Breast epithelium (tissue), 4 donors: ENCODE measurements at regions not wholly inside any gene's neighbourhood (a gene's known extent, or its start where the extent isn't known, plus 50 kb on each side); places are given as distances from the start of the nearest gene placed in this dataset.

Source experiments
- DNase-seq, 2 donors: peaks; one replicate each; pipeline ENCODE4 v3.0.0-alpha.2; 2019; ENCODE audit warnings: low spot score in 2 of 2
- H3K27ac ChIP-seq, 2 donors: fragments of 200-600 bp; sonication (generic) in 1 of 2; one replicate each; pipeline ENCODE4 v1.5.1; 2016 to 2019; ENCODE audit warnings: mild to moderate bottlenecking in 1 of 2
- H3K27me3 ChIP-seq, 2 donors: fragments of 200-600 bp; sonication (generic) in 1 of 2; one replicate each; pipeline versions ENCODE4 v1.5.1 to v1.6.0; 2017 to 2019; ENCODE audit warnings: control low read depth in 1 of 2, mild to moderate bottlenecking in 1 of 2
- H3K36me3 ChIP-seq: fragments of 200-600 bp; one replicate; pipeline ENCODE4 v1.5.1; 2019
- H3K4me1 ChIP-seq, 2 donors: fragments of 200-600 bp; sonication (generic); one replicate each; pipeline ENCODE4 v1.5.1; 2016 to 2019; ENCODE audit warnings: control low read depth in 1 of 2
- H3K4me3 ChIP-seq, 3 donors: fragments of 200-600 bp; sonication (generic); 1 replicate in 2 of 3; 2 replicates in 1 of 3; pipeline ENCODE4 v1.5.1; 2016 to 2019; ENCODE audit warnings: mild to moderate bottlenecking in 3 of 3, moderate library complexity in 2 of 3
- H3K9me3 ChIP-seq, 2 donors: fragments of 200-600 bp; sonication (generic) in 1 of 2; one replicate each; pipeline ENCODE4 v1.5.1; 2016 to 2019; ENCODE audit warnings: control low read depth in 1 of 2
- POLR2A ChIP-seq: fragments of 450-650 bp; IDR thresholded peaks from one replicate; pipeline ENCODE4 v1.6.1; 2016; ENCODE audit warnings: antibody characterized with exemption, mild to moderate bottlenecking, moderate library complexity
- POLR2AphosphoS5 ChIP-seq, 3 donors: sonication (generic); formaldehyde crosslinking; IDR thresholded peaks; one replicate each; pipeline ENCODE4 v1.6.1; 2017; ENCODE audit warnings: antibody characterized with exemption in 3 of 3
- intact Hi-C: fragments of 100-400 bp; cut with DNase I; formaldehyde crosslinking; loops from one replicate; pipeline ENCODE4 v1.15.1; 2023; ENCODE audit warnings: low total_unique reads
- TF ChIP-seq, protein P1 (sequence below), 3 donors: fragments of 450-650 bp; IDR thresholded peaks; one replicate each; pipeline ENCODE4 v1.5.1; 2016 to 2017; ENCODE audit warnings: antibody characterized with exemption in 3 of 3, mild to moderate bottlenecking in 3 of 3, moderate library complexity in 3 of 3

DNA sequence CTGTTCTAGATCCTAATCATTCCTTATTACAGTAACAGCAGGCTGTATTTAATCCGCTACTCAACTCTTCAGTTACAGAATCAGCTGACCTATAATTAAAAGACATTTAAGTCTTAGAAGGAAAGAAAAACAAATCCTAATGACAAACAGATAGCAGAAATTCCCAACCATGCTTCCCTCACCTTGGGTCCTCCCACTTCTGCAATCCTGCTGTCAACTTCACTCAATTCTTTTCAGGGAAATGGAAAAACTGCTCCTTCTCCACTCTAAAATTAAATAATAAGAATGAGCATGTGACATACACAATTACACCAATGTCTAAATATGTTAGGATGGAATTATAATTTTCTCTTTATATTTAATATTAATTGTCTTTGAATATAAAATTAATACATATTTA lies 182.6 kb upstream of the LYPLAL1 start:
- intact Hi-C loops = no loop called here
- no peak overlapping the region for H3K27ac ChIP-seq
- H3K9me3 ChIP-seq = no peaks in the 10 kb centered on the region
- H3K27me3 ChIP-seq = no peaks in the 10 kb centered on the region
- DNase-seq = no peak
- H3K4me1 ChIP-seq = no peaks in the 10 kb centered on the region
- H3K4me3 ChIP-seq = no peak overlapping the region
- no peaks in the 10 kb centered on the region for H3K36me3 ChIP-seq
- TF ChIP-seq POLR2A (no peak), POLR2AphosphoS5 (IDR thresholded peaks at IDR 0.05) (no peak)
- TF ChIP-seq, protein P1, sequence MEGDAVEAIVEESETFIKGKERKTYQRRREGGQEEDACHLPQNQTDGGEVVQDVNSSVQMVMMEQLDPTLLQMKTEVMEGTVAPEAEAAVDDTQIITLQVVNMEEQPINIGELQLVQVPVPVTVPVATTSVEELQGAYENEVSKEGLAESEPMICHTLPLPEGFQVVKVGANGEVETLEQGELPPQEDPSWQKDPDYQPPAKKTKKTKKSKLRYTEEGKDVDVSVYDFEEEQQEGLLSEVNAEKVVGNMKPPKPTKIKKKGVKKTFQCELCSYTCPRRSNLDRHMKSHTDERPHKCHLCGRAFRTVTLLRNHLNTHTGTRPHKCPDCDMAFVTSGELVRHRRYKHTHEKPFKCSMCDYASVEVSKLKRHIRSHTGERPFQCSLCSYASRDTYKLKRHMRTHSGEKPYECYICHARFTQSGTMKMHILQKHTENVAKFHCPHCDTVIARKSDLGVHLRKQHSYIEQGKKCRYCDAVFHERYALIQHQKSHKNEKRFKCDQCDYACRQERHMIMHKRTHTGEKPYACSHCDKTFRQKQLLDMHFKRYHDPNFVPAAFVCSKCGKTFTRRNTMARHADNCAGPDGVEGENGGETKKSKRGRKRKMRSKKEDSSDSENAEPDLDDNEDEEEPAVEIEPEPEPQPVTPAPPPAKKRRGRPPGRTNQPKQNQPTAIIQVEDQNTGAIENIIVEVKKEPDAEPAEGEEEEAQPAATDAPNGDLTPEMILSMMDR (IDR thresholded peaks at IDR 0.05) = no peak

DNA sequence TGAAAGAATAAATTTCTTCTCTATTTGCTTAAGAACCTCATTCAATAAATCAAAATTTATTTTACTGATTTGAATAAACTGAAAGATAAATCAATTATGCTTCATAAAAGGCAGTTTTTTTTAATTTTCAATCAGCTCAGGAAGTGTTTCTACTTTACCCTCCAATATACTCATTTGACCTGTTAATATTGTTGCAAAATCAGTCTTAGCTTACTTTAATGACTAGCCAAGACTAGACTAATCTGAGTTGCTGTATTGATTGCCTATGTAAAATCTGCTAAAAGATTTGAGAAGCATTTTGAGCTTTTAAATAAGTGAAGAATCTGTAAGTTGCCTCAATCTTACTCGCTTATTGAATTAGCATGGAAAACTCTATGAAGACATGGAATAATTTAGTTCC lies 179.1 kb upstream of the LYPLAL1 start:
- Histone ChIP-seq H3K4me1 (no peaks in the 10 kb centered on the region), H3K9me3 (no peaks in the 10 kb centered on the region), H3K4me3 (no peak overlapping the region), H3K27ac (no peak overlapping the region), H3K36me3 (no peaks in the 10 kb centered on the region), H3K27me3 (no peaks in the 10 kb centered on the region)
- TF ChIP-seq, protein P1 (IDR thresholded peaks at IDR 0.05) = no peak
- no peak for TF ChIP-seq POLR2AphosphoS5 (IDR thresholded peaks at IDR 0.05)
- no peak for TF ChIP-seq POLR2A
- intact Hi-C loops = no loop called here
- DNase-seq = no peak

GRCh38 chr1:218995091-218995665 lies 178.5 kb upstream of the LYPLAL1 start:
- no peaks in the 10 kb centered on the region for H3K9me3 ChIP-seq
- no peak overlapping the region for H3K27ac ChIP-seq
- TF ChIP-seq, protein P1 (IDR thresholded peaks at IDR 0.05) = no peak
- no peak for TF ChIP-seq POLR2AphosphoS5 (IDR thresholded peaks at IDR 0.05)
- no peak for TF ChIP-seq POLR2A
- no peak overlapping the region for H3K4me3 ChIP-seq
- H3K36me3 ChIP-seq = no peaks in the 10 kb centered on the region
- H3K27me3 ChIP-seq = no peaks in the 10 kb centered on the region
- H3K4me1 ChIP-seq = no peaks in the 10 kb centered on the region
- DNase-seq = no peak
- intact Hi-C loops = no loop called here

DNA sequence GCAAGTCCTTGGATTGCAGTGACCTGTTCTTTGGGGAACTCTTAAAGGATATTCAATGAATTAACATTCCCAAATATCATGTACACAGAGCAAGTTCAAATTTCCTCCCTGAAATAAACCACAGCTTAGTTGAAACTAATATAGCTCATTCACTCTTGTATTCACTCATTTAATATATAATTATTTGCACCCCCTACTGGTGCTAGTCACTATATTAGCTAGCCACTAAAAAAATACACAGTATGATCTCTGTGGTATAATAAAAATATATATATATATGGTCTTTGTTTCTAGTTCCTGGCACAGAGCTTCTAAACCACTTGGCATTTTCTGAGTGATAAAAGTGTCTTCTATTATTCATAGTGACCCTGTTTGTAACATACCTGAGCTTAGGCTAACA lies 177.3 kb upstream of the LYPLAL1 start:
- H3K9me3 ChIP-seq = no peaks in the 10 kb centered on the region
- no peak overlapping the region for H3K4me3 ChIP-seq
- no peaks in the 10 kb centered on the region for H3K27me3 ChIP-seq
- intact Hi-C loops = no loop called here
- TF ChIP-seq POLR2AphosphoS5 (IDR thresholded peaks at IDR 0.05) (no peak), POLR2A (no peak)
- TF ChIP-seq, protein P1 (IDR thresholded peaks at IDR 0.05) = no peak
- no peak overlapping the region for H3K27ac ChIP-seq
- no peak for DNase-seq
- no peaks in the 10 kb centered on the region for H3K36me3 ChIP-seq
- no peaks in the 10 kb centered on the region for H3K4me1 ChIP-seq

GRCh38 chr1:219000005-219000404 lies 173.7 kb upstream of the LYPLAL1 start:
- Histone ChIP-seq H3K36me3 (peaks cover 3% of the 10 kb centered on the region), H3K27me3 (no peaks in the 10 kb centered on the region), H3K9me3 (peaks cover 1 to 9% of the 10 kb centered on the region in 2 donors), H3K4me1 (no peaks in the 10 kb centered on the region), H3K4me3 (no peak overlapping the region), H3K27ac (no peak overlapping the region)
- no peak for TF ChIP-seq POLR2AphosphoS5 (IDR thresholded peaks at IDR 0.05)
- no peak for TF ChIP-seq POLR2A
- TF ChIP-seq, protein P1 (IDR thresholded peaks at IDR 0.05) = no peak
- DNase-seq = no peak
- intact Hi-C loops = no loop called here
